Brain microvascular endothelial cell (primary cell): ENCODE measurements at regions not wholly inside any gene's neighbourhood (a gene's known extent, or its start where the extent isn't known, plus 50 kb on each side); places are given as distances from the start of the nearest gene placed in this dataset.

Experiments
- DNase-seq: peaks from one replicate; pipeline ENCODE4 v3.0.0-alpha.2; 2020
- H3K27ac ChIP-seq: fragments of 250-450 bp; sonication (Bioruptor Pico); 2 replicates; pipeline ENCODE4 v1.5.1; 2020; ENCODE audit warnings: mild to moderate bottlenecking, moderate library complexity
- H3K27me3 ChIP-seq: fragments of 250-450 bp; sonication (Bioruptor Pico); replicated peaks from 2 replicates; pipeline ENCODE4 v1.5.1; 2020; ENCODE audit warnings: mild to moderate bottlenecking
- H3K36me3 ChIP-seq: fragments of 250-450 bp; sonication (Bioruptor Pico); replicated peaks from 2 replicates; pipeline ENCODE4 v1.5.1; 2020; ENCODE audit warnings: mild to moderate bottlenecking
- H3K4me3 ChIP-seq: 2 replicates; pipeline ENCODE4 v1.5.1; 2011; ENCODE audit warnings: low read depth, mild to moderate bottlenecking, control low read depth, low read length, moderate library complexity
- CTCF ChIP-seq: IDR thresholded peaks from 2 replicates; pipeline ENCODE4 v1.5.1; 2011; ENCODE audit warnings: low read depth, mild to moderate bottlenecking, moderate library complexity, low read length, control low read depth, inconsistent platforms; ENCODE audit errors: missing control alignments
- in situ Hi-C: cut with HindIII; loops from 2 replicates; pipeline ENCODE4 v1.10.0; 2017; ENCODE audit warnings: low sequenced_read_pairs, low pct_ligation_motif_present

- in situ Hi-C loops: no loop called here
- H3K27ac ChIP-seq: no peak overlapping the region
Observed at GRCh38 chr3:177474652-177475355, 277.5 kb upstream of the TBL1XR1 start.

GRCh38 chr3:177475356-177475665, 278.0 kb upstream of the TBL1XR1 start:
- TF ChIP-seq CTCF: no peak
- H3K27ac ChIP-seq: no peak overlapping the region
- no peaks in the 10 kb centered on the region for H3K36me3 ChIP-seq
- DNase-seq: no peak
- no peak overlapping the region for H3K4me3 ChIP-seq
- in situ Hi-C loops: no loop called here
- no peaks in the 10 kb centered on the region for H3K27me3 ChIP-seq

More at GRCh38 chr3:177474652-177475355, 277.5 kb upstream of the TBL1XR1 start:
- Histone ChIP-seq H3K27me3 (no peaks in the 10 kb centered on the region), H3K36me3 (no peaks in the 10 kb centered on the region), H3K4me3 (no peak overlapping the region)
- TF ChIP-seq CTCF: no peak
- no peak for DNase-seq

- in situ Hi-C loops: no loop called here
- Histone ChIP-seq H3K27ac (no peak overlapping the region), H3K4me3 (no peak overlapping the region), H3K36me3 (no peaks in the 10 kb centered on the region), H3K27me3 (no peaks in the 10 kb centered on the region)
- TF ChIP-seq CTCF: no peak
- DNase-seq: no peak
Observed at GRCh38 chr3:177476495-177476894, 279.2 kb upstream of the TBL1XR1 start.

- Histone ChIP-seq H3K4me3 (no peak overlapping the region), H3K27me3 (no peaks in the 10 kb centered on the region), H3K36me3 (no peaks in the 10 kb centered on the region), H3K27ac (no peak overlapping the region)
- in situ Hi-C loops: no loop called here
- no peak for TF ChIP-seq CTCF
- no peak for DNase-seq
Observed at GRCh38 chr3:177476921-177477435, 279.7 kb upstream of the TBL1XR1 start.

- no peaks in the 10 kb centered on the region for H3K27me3 ChIP-seq
- no peak overlapping the region for H3K4me3 ChIP-seq
- TF ChIP-seq CTCF: no peak
- peak; percentile 97 for DNase-seq
- peak overlapping the region; percentile 72 for H3K27ac ChIP-seq
- no peaks in the 10 kb centered on the region for H3K36me3 ChIP-seq
- in situ Hi-C loops: no loop called here
Observed at GRCh38 chr3:177478170-177478867, 281.0 kb upstream of the TBL1XR1 start.
